ENCODE measurements at regions not wholly inside any gene's neighbourhood (a gene's known extent, or its start where the extent isn't known, plus 50 kb on each side); places are given as distances from the start of the nearest gene placed in this dataset.
A peak's percentile ranks its signal among the peaks of the same experiment; 100 is the strongest.
"Not testable (repeated sequence)": the region's sequence is repeated elsewhere in the genome, so short reads cannot be mapped to it uniquely, and the experiment has no call there.

GRCh38 chr6:155765275-155766194, 309.9 kb upstream of the NOX3 start:
- peak; percentile 46 for DNase-seq (ENCODE audit: low read depth)

DNA sequence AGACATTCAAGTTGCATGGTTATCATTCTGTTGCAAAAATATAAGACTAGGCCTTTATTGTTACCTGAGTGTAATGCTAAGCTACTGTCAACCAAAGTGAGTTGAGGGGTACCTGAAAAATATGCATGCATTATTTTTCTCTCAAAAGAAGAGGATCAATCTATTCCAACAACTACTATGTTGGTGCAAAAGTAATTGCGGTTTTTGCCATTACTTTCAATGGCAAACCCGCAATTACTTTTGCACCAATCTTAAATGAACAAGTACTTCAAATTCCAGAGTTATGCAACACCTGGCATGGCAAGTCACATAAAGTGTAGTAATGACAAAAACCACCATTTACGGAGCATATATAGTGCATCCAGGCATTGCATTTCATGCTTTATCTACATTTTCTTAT, 307.0 kb upstream of the NOX3 start:
- DNase-seq (ENCODE audit: low read depth): no peak

GRCh38 chr6:155755452-155755851, 299.8 kb upstream of the NOX3 start:
- no peak for DNase-seq (ENCODE audit: low read depth)

GRCh38 chr6:155748778-155749177, 293.1 kb upstream of the NOX3 start:
- DNase-seq (ENCODE audit: low read depth): not testable (repeated sequence)

DNA sequence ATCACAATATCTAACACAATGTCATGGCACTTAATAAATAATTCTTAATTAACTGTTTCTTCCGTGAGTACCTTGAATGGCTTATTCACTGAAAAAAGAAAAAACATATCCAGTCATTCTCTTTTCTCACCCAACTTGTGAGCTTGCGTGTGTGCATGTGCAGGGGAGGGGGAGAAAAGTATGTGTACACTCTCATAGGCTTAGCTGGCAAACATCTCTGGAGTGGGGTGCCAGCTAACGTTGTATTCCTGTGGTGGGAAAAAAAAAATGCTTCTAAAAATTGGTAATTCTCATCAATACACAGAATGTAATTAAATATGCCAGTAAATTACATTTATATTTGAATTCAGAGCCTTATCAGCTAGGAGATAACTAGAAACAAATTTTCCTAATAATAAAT, 291.9 kb upstream of the NOX3 start:
- DNase-seq (ENCODE audit: low read depth): no peak

DNA sequence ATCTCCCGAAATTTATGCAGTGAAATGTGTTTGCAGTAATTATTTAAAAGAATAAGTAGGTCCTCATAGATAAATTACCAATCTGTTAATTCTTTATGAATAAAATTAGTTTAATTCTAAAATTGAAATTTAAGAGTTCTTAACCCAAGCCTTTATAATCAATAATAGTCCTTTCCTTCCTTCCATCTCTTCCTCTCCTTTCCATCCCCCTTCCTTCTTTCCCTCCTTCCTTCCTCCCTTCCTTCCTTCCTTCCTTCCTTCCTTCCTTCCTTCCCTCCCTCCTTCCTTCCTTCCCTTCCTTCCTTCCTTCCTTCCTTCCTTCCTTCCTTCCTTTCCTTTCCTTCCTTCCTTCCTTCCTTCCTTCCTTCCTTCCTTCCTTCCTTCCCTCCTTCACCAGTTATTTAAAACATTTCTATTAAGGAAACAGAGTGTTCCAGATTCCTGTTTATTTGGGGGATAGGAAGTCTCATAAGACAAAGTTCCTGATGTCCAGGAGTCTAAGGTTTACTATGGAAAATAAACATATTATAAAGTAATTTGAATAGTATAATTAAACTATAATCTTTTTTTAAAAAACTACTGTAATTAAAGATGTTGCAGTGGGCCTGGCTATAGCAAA, 285.3 kb upstream of the NOX3 start:
- no peak for DNase-seq (ENCODE audit: low read depth)

GRCh38 chr6:155738602-155739105, 283.0 kb upstream of the NOX3 start:
- no peak for DNase-seq (ENCODE audit: low read depth)

- no peak for DNase-seq (ENCODE audit: low read depth)
Observed at GRCh38 chr6:155717374-155717773, 261.7 kb upstream of the NOX3 start.

GRCh38 chr6:155710704-155711103, 255.1 kb upstream of the NOX3 start:
- DNase-seq (ENCODE audit: low read depth): no peak

DNA sequence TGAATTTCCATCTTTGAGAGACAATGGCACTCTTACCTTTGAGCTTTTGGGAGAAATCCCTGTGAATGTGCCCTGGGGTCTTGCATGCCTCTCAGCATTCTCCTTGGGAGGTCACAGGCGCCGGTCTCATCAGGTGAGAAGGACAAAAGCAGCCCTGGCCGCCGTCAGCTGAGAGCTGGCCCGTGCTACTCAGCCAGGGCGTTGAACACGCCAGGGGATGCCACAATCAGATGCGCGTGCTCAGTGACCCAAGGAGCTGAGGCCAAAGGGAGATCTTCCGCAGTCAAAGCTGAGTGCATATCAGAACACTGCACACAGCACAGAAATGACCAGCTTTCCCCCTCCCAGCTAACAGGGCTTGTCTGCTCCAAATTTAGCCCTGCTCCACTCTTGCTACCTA, 253.6 kb upstream of the NOX3 start:
- DNase-seq (ENCODE audit: low read depth): no peak

DNA sequence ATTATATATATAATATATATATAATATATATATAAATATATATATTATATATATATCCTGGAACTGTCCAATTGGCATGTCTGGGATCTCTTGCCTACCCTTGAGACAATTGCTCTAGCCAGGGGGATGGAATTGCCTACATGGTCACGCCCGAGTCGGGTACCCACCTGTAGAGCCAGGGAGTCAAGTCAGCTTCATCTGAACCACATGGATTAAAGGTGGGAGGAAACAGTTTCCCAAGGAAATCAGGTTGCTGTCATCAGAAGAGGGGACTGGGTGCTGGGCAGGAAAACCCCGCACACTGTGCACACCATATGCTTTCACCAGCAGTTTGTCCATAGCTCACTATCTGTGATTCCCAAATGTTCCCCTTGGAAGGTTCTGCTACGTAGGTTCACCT, 252.5 kb upstream of the NOX3 start:
- no peak for DNase-seq (ENCODE audit: low read depth)

DNA sequence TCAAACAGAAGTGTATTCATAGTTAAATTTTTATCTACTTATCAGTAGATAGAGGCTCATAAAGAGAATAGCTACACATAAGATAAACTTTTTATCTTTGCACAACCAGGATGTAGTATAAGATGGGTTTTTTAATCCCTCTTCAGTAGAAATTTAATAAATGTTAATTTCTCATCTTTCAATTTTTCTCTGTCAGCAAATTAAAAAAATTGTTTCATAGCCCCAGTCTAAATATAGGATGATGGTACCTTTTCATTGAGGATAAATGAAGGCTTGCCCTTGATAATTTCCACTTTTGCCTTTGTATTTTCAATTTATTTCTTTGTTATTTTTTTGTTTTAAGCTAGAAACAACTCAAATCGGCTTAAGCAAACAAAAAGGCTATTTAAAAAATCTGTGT, 251.2 kb upstream of the NOX3 start:
- no peak for DNase-seq (ENCODE audit: low read depth)

- no peak for DNase-seq (ENCODE audit: low read depth)
Observed at GRCh38 chr6:155706341-155706740, 250.7 kb upstream of the NOX3 start.

DNA sequence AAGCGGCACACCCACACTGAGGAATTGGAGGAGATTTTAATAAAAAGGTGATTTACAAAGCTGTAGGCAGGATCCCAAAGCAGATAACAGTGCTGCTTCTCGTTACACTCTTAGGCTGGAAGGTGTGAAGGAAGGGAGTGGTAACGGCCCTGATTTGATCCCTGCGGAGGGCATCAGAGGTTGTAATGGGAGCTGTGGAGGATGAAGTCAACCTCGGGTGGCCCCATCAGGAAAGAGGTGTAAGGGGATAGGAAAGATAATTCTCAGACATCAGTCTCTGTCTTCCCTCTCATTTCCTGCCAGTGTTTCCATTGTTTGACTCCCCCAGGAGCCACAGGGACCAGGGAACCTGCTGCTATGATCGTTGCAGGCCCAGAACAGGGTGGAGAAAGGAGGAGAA, 245.7 kb upstream of the NOX3 start:
- no peak for DNase-seq (ENCODE audit: low read depth)

- DNase-seq (ENCODE audit: low read depth): no peak
Observed at GRCh38 chr6:155695495-155695894, 239.9 kb upstream of the NOX3 start.

- no peak for DNase-seq (ENCODE audit: low read depth)
Observed at GRCh38 chr6:155694419-155694790, 238.8 kb upstream of the NOX3 start.

GRCh38 chr6:155693573-155694418, 238.2 kb upstream of the NOX3 start:
- no peak for DNase-seq (ENCODE audit: low read depth)

- no peak for DNase-seq (ENCODE audit: low read depth)
Observed at GRCh38 chr6:155690820-155691219, 235.2 kb upstream of the NOX3 start.

DNA sequence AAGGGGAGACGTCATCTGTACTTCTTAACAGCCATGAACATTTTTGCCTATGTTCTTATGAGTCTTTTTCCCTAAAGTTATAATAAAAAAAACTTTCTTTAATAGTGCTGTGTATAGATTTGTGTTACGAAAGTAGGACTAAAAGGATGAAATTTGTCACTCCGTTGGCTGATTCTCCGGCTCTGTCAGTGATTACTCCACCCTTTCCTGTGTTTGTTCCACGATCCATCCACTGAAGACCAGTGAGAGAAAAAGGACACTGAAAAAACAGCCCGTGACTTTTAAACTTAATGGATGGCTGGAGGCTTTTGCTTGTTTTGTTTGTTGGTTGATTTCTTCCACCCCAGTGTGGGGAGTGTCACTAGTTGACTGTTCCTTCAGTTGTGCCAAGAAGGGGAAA, 232.0 kb upstream of the NOX3 start:
- DNase-seq (ENCODE audit: low read depth): no peak

GRCh38 chr6:155684416-155685196, 229.0 kb upstream of the NOX3 start:
- DNase-seq (ENCODE audit: low read depth): no peak

DNA sequence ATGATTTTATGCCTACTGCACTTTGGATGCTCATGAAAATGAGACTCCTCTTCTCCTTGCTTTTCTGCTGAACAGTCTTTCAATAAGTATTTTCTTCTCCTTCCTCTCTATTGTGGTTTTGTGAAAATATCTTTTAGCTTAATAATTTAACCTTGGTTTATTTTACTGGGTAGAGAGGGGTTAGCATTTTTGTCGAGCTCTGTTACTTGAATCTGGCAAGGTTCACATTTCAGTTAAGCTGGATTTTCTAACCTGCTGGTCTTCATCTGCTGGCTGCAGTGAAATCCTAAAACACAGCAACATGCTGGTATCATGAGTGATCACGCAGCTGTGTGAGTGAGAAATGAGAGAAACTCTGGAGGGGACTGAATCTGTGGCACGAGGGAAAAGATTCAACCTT, 222.7 kb upstream of the NOX3 start:
- DNase-seq (ENCODE audit: low read depth): no peak

GRCh38 chr6:155676346-155676745, 220.7 kb upstream of the NOX3 start:
- no peak for DNase-seq (ENCODE audit: low read depth)

All from HS-27A (cell line).